Heart left ventricle (tissue), 16 donors: ENCODE measurements at regions not wholly inside any gene's neighbourhood (a gene's known extent, or its start where the extent isn't known, plus 50 kb on each side); places are given as distances from the start of the nearest gene placed in this dataset.

ENCODE experiments used
- ATAC-seq, 4 donors: fragments of 200-7000 bp; cut with Tn5 transposase; one replicate each; pipeline ENCODE4 v1.9.1; 2020 to 2022; ENCODE audit warnings: moderate library complexity in 4 of 4, mild to moderate bottlenecking in 3 of 4, moderate number of reproducible peaks in 1 of 4
- DNase-seq, 5 donors: peaks; one replicate each; pipeline ENCODE4 v3.0.0-alpha.2; 2020
- H3K27ac ChIP-seq, 12 donors: fragments of 200-600 bp; sonication (generic) in 4 of 12; one replicate each; pipeline versions ENCODE4 v1.5.0 to v1.8.0; 2016 to 2022; ENCODE audit warnings: mild to moderate bottlenecking in 2 of 12
- H3K27me3 ChIP-seq, 9 donors: fragments of 200-600 bp; sonication (generic) in 2 of 9; one replicate each; pipeline versions ENCODE4 v1.5.1 to v1.8.0; 2016 to 2022; ENCODE audit warnings: mild to moderate bottlenecking in 3 of 9
- H3K36me3 ChIP-seq, 9 donors: fragments of 200-600 bp; sonication (generic) in 2 of 9; one replicate each; pipeline versions ENCODE4 v1.5.0 to v1.8.0; 2018 to 2022; ENCODE audit warnings: mild to moderate bottlenecking in 2 of 9
- H3K4me1 ChIP-seq, 12 donors: fragments of 200-600 bp; sonication (generic) in 4 of 12; one replicate each; pipeline versions ENCODE4 v1.5.0 to v1.8.0; 2016 to 2022; ENCODE audit warnings: mild to moderate bottlenecking in 3 of 12
- H3K4me3 ChIP-seq, 12 donors: fragments of 200-600 bp; sonication (generic) in 4 of 12; one replicate each; pipeline versions ENCODE4 v1.5.0 to v1.8.0; 2017 to 2022; ENCODE audit warnings: mild to moderate bottlenecking in 9 of 12, moderate library complexity in 4 of 12
- H3K9me3 ChIP-seq, 12 donors: fragments of 200-600 bp; sonication (generic) in 4 of 12; one replicate each; pipeline versions ENCODE4 v1.5.0 to v1.8.0; 2016 to 2022; ENCODE audit warnings: mild to moderate bottlenecking in 1 of 12
- CTCF ChIP-seq, 12 donors: fragments of 200-600 bp; sonication (generic) in 4 of 12; IDR thresholded peaks; one replicate each; pipeline versions ENCODE4 v1.5.0 to v1.8.0; 2018 to 2022; ENCODE audit warnings: antibody characterized with exemption in 12 of 12, mild to moderate bottlenecking in 5 of 12
- POLR2A ChIP-seq, 2 donors: fragments of 450-650 bp; IDR thresholded peaks; one replicate each; pipeline ENCODE4 v1.6.1; 2017; ENCODE audit warnings: antibody characterized with exemption in 2 of 2, mild to moderate bottlenecking in 2 of 2, moderate library complexity in 2 of 2
- WGBS, 4 donors: extraction: QIAGEN DNeasy Blood & Tissue Kit in 2 of 4; methylation state at CpG; one replicate each; pipeline versions ENCODE4 v1.1.5 to v1.1.7; 2013 to 2018; 5-methylcytosine and 5-hydroxymethylcytosine counted together
- intact Hi-C, 10 donors: fragments of 100-400 bp; cut with DNase I; formaldehyde crosslinking; loops; one replicate each; pipeline versions ENCODE4 v1.11.1 to v1.14.2; 2022
- donor health status: ischemic (EF 13 %, LVEDD 7.1; RV severe dilation, severe dysfunction).
- donor health status: healthy with polysubstance abuse.
- donor health status: DM: no; HTN: yes; CAD: no.
- donor health status: DM: no; HTN: no; CAD: no.
- donor health status: ischemic (EF 25% LVEDD 6.9; RV normal size, moderate dysfunction).
- donor health status: ischemic (EF 25% LVEDD 5.7; RV mildly dilated, moderate dysfunction).
- donor health status: healthy.
- donor health status: DM: yes; HTN: yes; CAD: no.
- donor health status: ischemic (EF 35%, LVEDD 5.7; RV mildly dilated, moderate dysfunction).
- donor health status: nonischemic (EF 11% LVEDD 7.7; RV severe dilation, severe dysfunction).
- donor health status: DM: yes; HTN: yes; CAD: no.
- donor health status: PGD.
- donor health status: ischemic (EF 29% LVEDD 5.4; RV normal size, mild dysfunction).
- donor health status: nonischemic (EF 23%, LVEDD 6.1; RV moderate dilation, normal function).

DNA sequence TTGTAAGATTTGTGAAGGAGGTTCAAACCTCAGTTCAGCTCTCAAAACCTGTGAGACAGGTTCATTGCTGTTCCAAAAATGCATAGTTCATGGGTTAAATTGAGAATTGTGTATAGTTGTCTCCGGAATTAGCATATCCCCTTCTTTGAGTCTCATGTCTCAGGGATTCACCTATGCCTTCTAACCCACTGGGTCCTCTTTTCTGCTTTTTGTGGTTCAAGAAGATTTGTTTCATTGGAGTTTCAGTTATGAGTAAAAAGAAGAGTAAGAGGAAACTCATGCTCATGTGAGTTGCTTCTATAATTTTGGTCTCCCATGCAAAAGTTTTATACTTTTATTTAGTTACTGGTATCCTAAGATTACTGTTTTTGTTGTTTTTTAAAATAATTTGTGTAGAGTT is 1219.8 kb upstream of the ZEB2 start:
- no peaks in the 10 kb centered on the region for H3K36me3 ChIP-seq
- H3K27me3 ChIP-seq: no peaks in the 10 kb centered on the region
- no peak for DNase-seq
- no peak for ATAC-seq
- intact Hi-C loops: no loop called here
- H3K27ac ChIP-seq: no peak overlapping the region
- no peak overlapping the region for H3K4me3 ChIP-seq
- H3K9me3 ChIP-seq: no peaks in the 10 kb centered on the region
- TF ChIP-seq POLR2A (IDR thresholded peaks at IDR 0.05) (no peak), CTCF (IDR thresholded peaks at IDR 0.05) (no peak)
- 89 to 94% (median 91%) methylated on average over 1 of the region's 1 CpG for WGBS, 4 donors
- peaks cover 0 to 24% (median 0%) of the 10 kb centered on the region in 12 donors for H3K4me1 ChIP-seq

DNA sequence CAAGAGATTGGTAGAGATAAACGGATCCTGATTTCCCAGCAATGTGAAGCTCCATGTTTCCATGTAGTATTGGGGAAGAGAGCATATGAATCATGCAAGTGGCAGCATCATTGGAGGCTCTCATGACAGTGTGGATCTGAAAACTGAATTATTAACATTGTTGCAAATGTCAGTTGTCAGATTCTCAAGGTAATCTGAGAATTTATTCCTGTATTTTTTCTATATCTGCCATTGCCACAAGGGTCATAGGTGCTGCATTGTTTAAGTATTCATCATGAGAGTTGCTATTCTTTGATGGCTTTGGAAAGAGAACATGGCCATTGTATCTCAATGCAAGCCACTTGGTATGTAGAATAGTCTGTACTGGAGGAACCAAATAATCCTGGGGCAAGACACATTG is 1217.0 kb upstream of the ZEB2 start:
- intact Hi-C loops: no loop called here
- no peaks in the 10 kb centered on the region for H3K36me3 ChIP-seq

DNA sequence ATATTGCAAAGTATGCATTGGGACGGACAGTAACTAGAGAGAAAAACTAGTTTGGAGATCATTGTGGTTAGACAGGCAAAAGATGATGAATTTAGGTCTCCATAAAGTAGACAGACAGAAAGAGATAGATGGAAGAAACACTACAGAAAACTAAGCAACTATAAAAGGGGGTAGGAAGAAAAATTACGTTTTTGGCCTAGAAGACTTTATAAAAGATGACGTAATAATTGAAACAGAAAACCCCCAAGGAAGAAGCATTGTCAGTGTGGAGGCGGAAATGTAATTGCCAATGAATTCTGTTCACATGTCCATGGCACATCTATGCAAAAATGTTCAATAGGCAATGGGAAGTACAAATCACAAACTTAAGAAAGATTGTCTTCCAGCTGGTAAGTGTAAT is 1211.5 kb upstream of the ZEB2 start:
- no peaks in the 10 kb centered on the region for H3K4me1 ChIP-seq
- H3K36me3 ChIP-seq: no peaks in the 10 kb centered on the region
- intact Hi-C loops: no loop called here
- H3K27ac ChIP-seq: no peak overlapping the region
- no peak for TF ChIP-seq POLR2A (IDR thresholded peaks at IDR 0.05)
- TF ChIP-seq CTCF (IDR thresholded peaks at IDR 0.05): no peak
- ATAC-seq (no peak), DNase-seq (no peak)
- no peak overlapping the region for H3K4me3 ChIP-seq
- H3K9me3 ChIP-seq: no peaks in the 10 kb centered on the region
- no peaks in the 10 kb centered on the region for H3K27me3 ChIP-seq
- 87 to 96% (median 88%) methylated on average over 4 of the region's 4 CpGs for WGBS, 4 donors

More for the DNA sequence above, 1217.0 kb upstream of the ZEB2 start:
- Histone ChIP-seq H3K27me3 (no peaks in the 10 kb centered on the region), H3K4me3 (no peak overlapping the region), H3K9me3 (no peaks in the 10 kb centered on the region), H3K4me1 (peaks cover 0 to 4% (median 0%) of the 10 kb centered on the region in 12 donors), H3K27ac (no peak overlapping the region)
- ATAC-seq: no peak
- no peak for DNase-seq
- WGBS, 4 donors: 65 to 73% (median 71%) methylated on average over 1 of the region's 1 CpG
- TF ChIP-seq POLR2A (IDR thresholded peaks at IDR 0.05) (no peak), CTCF (IDR thresholded peaks at IDR 0.05) (no peak)

GRCh38 chr2:145729993-145730770 is 1210.3 kb upstream of the ZEB2 start:
- Histone ChIP-seq H3K27me3 (no peaks in the 10 kb centered on the region), H3K4me3 (no peak overlapping the region), H3K36me3 (no peaks in the 10 kb centered on the region), H3K4me1 (no peaks in the 10 kb centered on the region), H3K27ac (no peak overlapping the region), H3K9me3 (no peaks in the 10 kb centered on the region)
- ATAC-seq (no peak), DNase-seq (no peak)
- WGBS, 4 donors: 65 to 72% (median 67%) methylated on average over 5 of the region's 5 CpGs
- TF ChIP-seq POLR2A (IDR thresholded peaks at IDR 0.05): no peak
- no peak for TF ChIP-seq CTCF (IDR thresholded peaks at IDR 0.05)
- intact Hi-C loops: no loop called here
